Prostate gland (tissue), 2 donors: ENCODE measurements at regions not wholly inside any gene's neighbourhood (a gene's known extent, or its start where the extent isn't known, plus 50 kb on each side); places are given as distances from the start of the nearest gene placed in this dataset.

Source experiments
- CTCF ChIP-seq, 4 experiments: fragments of 200-600 bp in 2 of 4; fragments of 450-650 bp in 2 of 4; sonication (generic) in 2 of 4; IDR thresholded peaks; 1 replicate in 3 of 4; 2 replicates in 1 of 4; pipeline ENCODE4 v1.5.1; 2016 to 2019; ENCODE audit warnings: antibody characterized with exemption in 4 of 4, mild to moderate bottlenecking in 2 of 4, moderate library complexity in 2 of 4
- POLR2A ChIP-seq: fragments of 450-650 bp; IDR thresholded peaks from one replicate; pipeline ENCODE4 v1.6.1; 2016; ENCODE audit warnings: antibody characterized with exemption, mild to moderate bottlenecking
- POLR2AphosphoS5 ChIP-seq: sonication (generic); formaldehyde crosslinking; IDR thresholded peaks from one replicate; pipeline ENCODE4 v1.6.1; 2017; ENCODE audit warnings: antibody characterized with exemption

- TF ChIP-seq POLR2A: no peak
- no peak for TF ChIP-seq CTCF (IDR thresholded peaks at IDR 0.05)
- TF ChIP-seq POLR2AphosphoS5: no peak
These were observed 421.1 kb upstream of the KHDRBS2 start for GRCh38 chr6:62707156-62707555.
